Liver (tissue), 3 donors: ENCODE measurements at regions not wholly inside any gene's neighbourhood (a gene's known extent, or its start where the extent isn't known, plus 50 kb on each side); places are given as distances from the start of the nearest gene placed in this dataset.

Source experiments
- GABPA ChIP-seq, 2 donors: IDR thresholded peaks in 1 of 2; conservative IDR thresholded peaks in 1 of 2; 2 replicates each; pipeline ENCODE4 v1.6.1; 2016; ENCODE audit warnings: antibody characterized with exemption in 2 of 2, mild to moderate bottlenecking in 1 of 2, moderate library complexity in 1 of 2
- HNF4G ChIP-seq: IDR thresholded peaks from 2 replicates; pipeline ENCODE4 v1.6.1; 2016; ENCODE audit warnings: antibody characterized with exemption
- RXRA ChIP-seq, 2 donors: IDR thresholded peaks; 2 replicates each; pipeline ENCODE4 v1.6.1; 2017 to 2018; ENCODE audit warnings: antibody characterized with exemption in 2 of 2, mild to moderate bottlenecking in 1 of 2
- TAF1 ChIP-seq: conservative IDR thresholded peaks from 2 replicates; pipeline ENCODE4 v1.6.1; 2016; ENCODE audit warnings: antibody characterized with exemption, mild to moderate bottlenecking
- TF ChIP-seq, protein P1 (sequence below): fragments of 150-350 bp; IDR thresholded peaks from 2 replicates; pipeline ENCODE4 v1.5.1; 2017; ENCODE audit warnings: improper control_type of control experiment, low read depth, low read length; ENCODE audit not compliant: missing input control
- donor health status: healthy.
- donor health status: healthy.

DNA sequence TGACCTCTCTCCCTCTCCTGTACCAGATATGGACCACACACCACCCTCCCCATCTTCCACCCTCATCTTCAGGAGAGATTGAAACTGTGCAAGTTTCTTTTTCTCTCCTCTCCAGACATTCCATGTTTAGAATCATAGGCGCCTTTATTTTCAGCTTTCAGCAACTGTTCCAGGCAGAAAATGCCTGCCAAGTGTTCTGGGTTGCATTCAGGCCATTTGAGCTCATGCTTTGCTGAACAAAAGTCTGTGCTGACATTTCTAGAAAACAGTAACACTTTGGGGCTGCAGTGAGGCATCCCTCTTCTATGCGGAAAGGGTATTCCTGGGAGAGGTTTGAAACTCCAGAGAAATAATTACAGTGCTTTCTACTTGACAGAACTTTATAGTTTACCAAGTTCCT lies 361.7 kb downstream of the GPAM start:
- TF ChIP-seq, protein P1, sequence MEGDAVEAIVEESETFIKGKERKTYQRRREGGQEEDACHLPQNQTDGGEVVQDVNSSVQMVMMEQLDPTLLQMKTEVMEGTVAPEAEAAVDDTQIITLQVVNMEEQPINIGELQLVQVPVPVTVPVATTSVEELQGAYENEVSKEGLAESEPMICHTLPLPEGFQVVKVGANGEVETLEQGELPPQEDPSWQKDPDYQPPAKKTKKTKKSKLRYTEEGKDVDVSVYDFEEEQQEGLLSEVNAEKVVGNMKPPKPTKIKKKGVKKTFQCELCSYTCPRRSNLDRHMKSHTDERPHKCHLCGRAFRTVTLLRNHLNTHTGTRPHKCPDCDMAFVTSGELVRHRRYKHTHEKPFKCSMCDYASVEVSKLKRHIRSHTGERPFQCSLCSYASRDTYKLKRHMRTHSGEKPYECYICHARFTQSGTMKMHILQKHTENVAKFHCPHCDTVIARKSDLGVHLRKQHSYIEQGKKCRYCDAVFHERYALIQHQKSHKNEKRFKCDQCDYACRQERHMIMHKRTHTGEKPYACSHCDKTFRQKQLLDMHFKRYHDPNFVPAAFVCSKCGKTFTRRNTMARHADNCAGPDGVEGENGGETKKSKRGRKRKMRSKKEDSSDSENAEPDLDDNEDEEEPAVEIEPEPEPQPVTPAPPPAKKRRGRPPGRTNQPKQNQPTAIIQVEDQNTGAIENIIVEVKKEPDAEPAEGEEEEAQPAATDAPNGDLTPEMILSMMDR: no peak
- no peak for TF ChIP-seq HNF4G
- TF ChIP-seq TAF1: no peak
- no peak for TF ChIP-seq GABPA (IDR thresholded peaks at IDR 0.05 in 1 of 2, conservative IDR thresholded peaks at IDR 0.05 in 1 of 2)
- no peak for TF ChIP-seq RXRA (IDR thresholded peaks at IDR 0.05)
